NCI-H69 (cell line): ENCODE measurements at regions not wholly inside any gene's neighbourhood (a gene's known extent, or its start where the extent isn't known, plus 50 kb on each side); places are given as distances from the start of the nearest gene placed in this dataset.

Experiments used
- DNase-seq: peaks from one replicate; lab custom pipeline; 2025; lab: John Stamatoyannopoulos, UW

GRCh38 chr9:88792502-88792901 lies 198.8 kb upstream of the S1PR3 start:
- DNase-seq: no peak

- DNase-seq: no peak
Measured at GRCh38 chr9:88794100-88794499, 197.2 kb upstream of the S1PR3 start.

- no peak for DNase-seq
Measured at GRCh38 chr9:88796947-88797346, 194.3 kb upstream of the S1PR3 start.

GRCh38 chr9:88798476-88798875 lies 192.8 kb upstream of the S1PR3 start:
- no peak for DNase-seq

GRCh38 chr9:88799541-88800328 lies 191.5 kb upstream of the S1PR3 start:
- DNase-seq: no peak

GRCh38 chr9:88800329-88800682 lies 191.0 kb upstream of the S1PR3 start:
- no peak for DNase-seq

GRCh38 chr9:88801214-88801796 lies 190.0 kb upstream of the S1PR3 start:
- no peak for DNase-seq

GRCh38 chr9:88802533-88802932 lies 188.7 kb upstream of the S1PR3 start:
- no peak for DNase-seq

- peak; percentile 14 for DNase-seq
Measured at GRCh38 chr9:88803546-88804253, 187.6 kb upstream of the S1PR3 start.

- no peak for DNase-seq
Measured at GRCh38 chr9:88804254-88804596, 187.0 kb upstream of the S1PR3 start.

- DNase-seq: no peak
Measured at GRCh38 chr9:88805217-88805943, 185.9 kb upstream of the S1PR3 start.

GRCh38 chr9:88807426-88807825 lies 183.8 kb upstream of the S1PR3 start:
- DNase-seq: no peak

- DNase-seq: peak; percentile 8
Measured at GRCh38 chr9:88808019-88808656, 183.1 kb upstream of the S1PR3 start.

GRCh38 chr9:88808761-88809354 lies 182.4 kb upstream of the S1PR3 start:
- no peak for DNase-seq

GRCh38 chr9:88809355-88810161 lies 181.7 kb upstream of the S1PR3 start:
- DNase-seq: no peak

GRCh38 chr9:88810826-88811225 lies 180.4 kb upstream of the S1PR3 start:
- DNase-seq: no peak

- DNase-seq: no peak
Measured at GRCh38 chr9:88811511-88811910, 179.8 kb upstream of the S1PR3 start.

- DNase-seq: no peak
Measured at GRCh38 chr9:88812938-88813637, 178.2 kb upstream of the S1PR3 start.

- DNase-seq: no peak
Measured at GRCh38 chr9:88813638-88814209, 177.5 kb upstream of the S1PR3 start.

GRCh38 chr9:88814577-88814976 lies 176.7 kb upstream of the S1PR3 start:
- no peak for DNase-seq
